ENCODE measurements at regions not wholly inside any gene's neighbourhood (a gene's known extent, or its start where the extent isn't known, plus 50 kb on each side); places are given as distances from the start of the nearest gene placed in this dataset.
"Not testable (repeated sequence)": the region's sequence is repeated elsewhere in the genome, so short reads cannot be mapped to it uniquely, and the experiment has no call there.

GRCh38 chr3:31102196-31102879 lies 207.9 kb upstream of the GADL1 start:
- DNase-seq, result no peak

DNA sequence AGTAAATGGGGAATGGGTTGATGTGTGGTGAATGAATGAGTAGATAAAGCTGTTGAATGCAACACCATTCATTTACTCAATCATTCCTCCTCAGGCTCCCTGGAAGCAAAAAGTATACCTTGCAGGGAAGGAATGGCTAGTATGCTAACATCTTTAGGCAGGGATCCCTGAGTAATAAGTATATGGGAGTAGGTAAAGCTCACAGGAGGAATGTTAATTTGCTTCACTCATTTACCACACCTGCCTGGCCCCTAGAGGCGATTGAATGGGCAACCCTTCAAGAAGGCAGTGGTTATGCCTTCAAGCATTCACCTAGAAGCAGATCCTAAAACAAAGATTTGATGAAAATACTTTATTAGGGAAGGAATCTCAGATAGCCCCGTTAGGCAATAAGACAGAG lies 208.7 kb upstream of the GADL1 start:
- DNase-seq, result no peak

DNA sequence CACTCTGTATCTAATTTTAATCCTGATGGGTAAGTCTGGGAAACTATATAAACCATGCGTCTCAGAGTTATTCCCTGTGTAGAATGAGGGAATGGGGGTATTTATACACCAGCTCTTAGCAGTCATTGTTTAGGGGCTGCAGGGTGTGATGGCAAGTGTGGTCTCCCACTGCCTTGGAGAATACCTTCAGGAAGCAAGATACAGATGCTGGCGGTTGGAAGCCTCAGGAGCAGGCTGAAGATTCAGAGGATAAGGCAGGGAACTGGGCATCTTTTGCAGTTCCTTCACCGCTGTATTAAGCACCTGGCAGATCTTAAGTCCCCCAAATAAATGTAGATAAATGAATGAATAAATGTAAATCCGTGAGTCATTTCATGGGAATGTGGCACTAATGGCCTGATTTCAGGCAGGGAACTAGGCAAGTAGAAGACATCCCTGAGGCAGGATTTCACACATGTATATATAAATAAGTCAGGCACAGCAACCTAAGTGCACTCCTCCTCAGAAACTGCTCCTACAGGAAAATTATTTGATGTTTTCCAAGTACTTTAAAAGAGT lies 209.2 kb upstream of the GADL1 start:
- no peak for DNase-seq

DNA sequence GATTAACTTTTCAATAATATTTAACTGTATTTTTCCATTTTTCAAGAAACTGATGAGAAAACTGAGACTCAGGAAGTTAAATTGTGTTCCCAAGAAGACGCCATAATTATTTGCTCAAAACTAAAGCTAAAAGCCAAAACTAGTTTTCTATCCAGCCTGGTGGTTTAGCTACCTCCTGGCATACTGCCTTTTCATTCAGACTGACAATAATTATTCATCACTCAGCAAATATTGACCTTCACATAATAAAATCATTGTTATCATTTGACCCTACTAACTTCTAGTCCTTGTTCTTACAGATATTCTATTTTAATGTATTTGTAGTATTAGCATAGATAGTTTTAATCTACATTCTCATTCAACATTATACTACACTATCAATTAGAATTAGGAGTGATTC lies 210.6 kb upstream of the GADL1 start:
- DNase-seq, result no peak

GRCh38 chr3:31105438-31106077 lies 211.1 kb upstream of the GADL1 start:
- DNase-seq, result no peak

GRCh38 chr3:31106204-31106603 lies 211.7 kb upstream of the GADL1 start:
- DNase-seq, result no peak

DNA sequence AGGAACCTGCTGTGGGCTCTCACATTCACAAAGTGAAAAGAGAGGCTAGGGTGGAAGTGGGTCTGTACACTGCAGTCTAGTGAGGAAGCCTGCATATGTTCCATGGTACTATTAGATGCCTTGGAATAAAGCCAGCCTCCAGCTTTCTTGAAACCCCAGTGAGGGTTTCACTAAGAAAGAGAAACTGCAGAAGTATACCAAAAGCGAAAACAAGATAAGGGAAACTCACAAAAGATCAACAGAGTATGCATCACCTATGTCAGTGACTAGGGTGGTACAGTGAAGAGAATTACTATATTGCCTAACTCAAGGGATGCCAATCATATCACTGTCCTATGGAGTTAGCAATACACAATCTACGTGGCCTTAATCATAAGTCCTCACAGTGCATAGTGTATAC lies 212.5 kb upstream of the GADL1 start:
- no peak for DNase-seq

DNA sequence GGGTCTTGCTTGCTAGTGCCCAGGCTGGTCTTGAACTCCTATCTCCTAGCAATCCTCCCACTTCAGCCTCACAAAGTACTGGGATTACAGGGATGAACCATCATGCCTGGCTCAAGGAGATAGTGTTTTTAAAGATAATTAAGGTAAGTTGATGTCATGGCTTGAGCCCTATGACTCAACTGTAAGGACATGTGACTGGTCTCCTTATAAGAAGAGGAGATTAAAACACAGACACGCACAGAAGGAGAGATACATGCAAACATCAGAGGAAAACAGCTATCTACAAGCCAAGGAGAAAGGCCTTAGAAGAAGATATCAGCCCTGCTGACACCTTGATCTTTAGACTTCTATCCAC lies 220.4 kb upstream of the GADL1 start:
- DNase-seq, result no peak

DNA sequence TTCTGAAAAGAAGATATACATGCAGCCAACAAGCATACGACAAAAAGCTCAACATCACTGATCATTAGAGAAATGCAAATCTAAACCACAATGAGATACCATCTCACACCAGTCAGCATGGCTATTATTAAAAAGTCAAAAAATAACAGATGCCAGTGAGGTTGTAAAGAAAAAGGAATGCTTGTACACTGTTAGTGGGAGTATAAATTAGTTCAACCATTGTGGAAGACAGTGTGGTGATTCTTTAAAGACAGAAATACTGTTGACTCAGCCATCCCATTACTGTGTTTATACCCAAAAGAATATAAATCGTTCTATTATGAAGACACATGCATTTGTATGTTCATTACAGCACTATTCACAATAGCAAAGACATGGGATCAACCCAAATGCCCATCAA lies 221.1 kb upstream of the GADL1 start:
- not testable (repeated sequence) for DNase-seq

DNA sequence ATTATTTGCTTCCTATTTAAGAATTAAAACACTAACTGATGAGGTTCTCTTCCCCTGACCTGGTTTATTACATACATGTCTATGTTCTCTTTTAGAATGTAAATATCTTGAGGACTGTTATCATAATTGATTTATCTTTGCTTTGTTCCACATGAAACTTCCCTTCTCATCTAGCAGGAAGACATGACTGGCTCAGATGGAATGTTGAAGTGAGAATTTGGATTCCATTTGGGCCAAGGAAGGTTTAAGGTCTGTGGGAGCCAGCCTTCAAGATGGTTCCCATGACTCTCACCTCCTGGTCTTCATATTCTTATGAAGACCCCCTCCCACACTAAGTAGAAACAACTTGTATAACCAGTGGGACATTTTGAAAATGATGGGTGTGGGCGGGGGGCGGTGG lies 222.2 kb upstream of the GADL1 start:
- DNase-seq, result no peak

- no peak for DNase-seq
These were observed 223.4 kb upstream of the GADL1 start for GRCh38 chr3:31117854-31118253.

- DNase-seq, result no peak
These were observed 229.9 kb upstream of the GADL1 start for GRCh38 chr3:31124373-31124772.

DNA sequence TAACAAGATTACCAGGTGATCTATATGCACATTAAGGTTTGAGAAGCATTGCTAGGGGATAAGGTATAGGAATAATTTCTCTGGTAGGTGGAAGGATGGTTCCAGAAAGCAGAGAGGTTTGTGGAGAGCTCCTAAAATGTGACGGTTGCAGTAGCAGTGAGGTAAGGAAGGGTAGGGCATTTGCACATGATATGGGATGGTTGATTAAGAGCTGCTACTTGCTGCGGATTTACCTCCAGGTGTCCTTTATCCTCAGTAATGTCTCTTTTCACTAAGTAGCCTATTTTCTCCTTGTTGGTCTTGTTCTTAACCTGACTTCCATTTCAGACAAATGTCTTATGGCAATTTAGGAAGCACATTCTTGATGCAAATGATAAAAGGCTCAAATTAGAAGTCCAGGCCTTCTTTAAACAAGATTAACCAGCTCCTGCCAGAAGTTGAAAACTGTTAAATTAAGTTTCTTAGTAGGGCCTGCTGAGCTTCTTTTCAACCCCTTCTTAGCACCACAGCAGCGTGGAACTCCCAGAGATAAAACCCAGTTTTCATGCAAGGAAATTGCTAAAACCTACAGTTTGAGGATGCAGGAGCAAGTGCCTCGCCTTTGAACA lies 231.1 kb upstream of the GADL1 start:
- no peak for DNase-seq

GRCh38 chr3:31129241-31129640 lies 234.8 kb upstream of the GADL1 start:
- no peak for DNase-seq

- DNase-seq, result no peak
These were observed 237.8 kb upstream of the GADL1 start for GRCh38 chr3:31132132-31132769.

GRCh38 chr3:31133541-31133940 lies 239.1 kb upstream of the GADL1 start:
- DNase-seq, result no peak

DNA sequence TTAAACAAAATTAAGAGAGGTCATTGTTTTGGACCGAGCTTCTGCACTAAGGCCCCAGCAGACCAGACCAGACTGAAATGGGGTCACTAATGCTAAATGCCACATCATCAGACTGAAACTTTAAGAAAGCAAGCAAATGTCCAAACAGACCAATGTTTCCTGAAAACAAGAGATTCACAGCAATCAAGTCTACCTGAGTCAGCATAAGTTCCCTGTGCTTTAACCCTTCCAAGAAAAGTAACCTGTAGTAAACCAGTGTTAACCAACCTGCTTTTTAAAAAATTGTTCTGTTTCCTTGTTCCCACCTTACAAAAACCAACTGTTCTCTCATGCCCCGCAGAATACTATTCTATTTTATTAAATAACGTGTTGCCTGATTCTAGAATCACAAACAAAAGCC lies 241.1 kb upstream of the GADL1 start:
- DNase-seq, result no peak

DNA sequence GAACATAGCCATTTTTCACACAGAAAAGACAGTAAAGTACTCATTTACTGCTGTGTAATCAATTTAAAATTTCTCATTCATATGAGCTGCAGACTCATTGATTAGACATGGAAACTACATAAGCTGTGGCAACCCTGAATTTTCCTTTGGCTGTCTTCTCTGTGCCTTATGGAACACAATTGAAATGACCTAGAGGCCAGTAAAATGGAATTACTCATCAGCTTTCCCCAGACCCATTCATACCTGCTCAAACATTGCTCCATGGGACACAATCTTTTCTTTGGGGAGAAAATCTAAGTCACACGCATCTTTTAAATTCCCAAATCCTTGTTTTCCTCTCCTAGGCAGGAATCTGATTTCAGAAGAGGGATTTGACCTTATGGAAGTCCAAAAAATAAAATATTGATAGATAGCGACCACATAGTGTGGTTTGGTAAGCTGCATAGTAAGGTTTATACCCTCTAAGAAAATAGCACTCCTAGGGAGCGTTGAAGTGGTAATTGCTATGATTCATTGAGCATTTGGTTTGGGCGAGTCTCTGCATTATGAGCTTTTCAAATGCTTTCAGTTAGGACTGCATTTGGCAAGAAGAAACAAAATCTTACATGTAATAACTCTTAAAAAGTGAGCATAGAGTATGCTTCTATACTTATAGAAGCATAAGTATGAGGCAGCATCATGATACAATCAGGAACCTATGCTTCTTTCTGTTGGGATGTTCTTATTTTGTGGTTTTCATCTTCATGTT lies 243.4 kb upstream of the GADL1 start:
- DNase-seq, result no peak

DNA sequence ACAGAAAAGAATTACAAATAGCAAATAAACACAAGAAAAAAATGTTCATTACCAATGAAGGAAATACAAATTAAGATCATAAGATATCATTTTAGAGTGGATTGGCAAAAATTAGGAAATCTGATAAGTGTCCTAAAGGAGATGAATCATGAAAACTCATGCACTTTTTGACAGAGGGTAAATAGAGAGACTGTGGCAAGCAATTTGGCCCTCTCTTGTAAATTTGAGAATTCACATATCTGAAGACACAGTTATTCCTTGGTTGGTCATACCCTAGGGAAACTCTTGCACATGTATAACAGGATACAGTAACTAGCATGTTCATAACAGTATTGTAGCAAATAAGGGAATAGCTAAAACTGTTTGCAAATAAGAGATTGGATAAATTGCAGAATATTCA lies 246.0 kb upstream of the GADL1 start:
- DNase-seq, result no peak

- no peak for DNase-seq
These were observed 247.7 kb upstream of the GADL1 start for GRCh38 chr3:31142139-31142538.

- DNase-seq, result no peak
These were observed 248.1 kb upstream of the GADL1 start for GRCh38 chr3:31142543-31142942.

DNA sequence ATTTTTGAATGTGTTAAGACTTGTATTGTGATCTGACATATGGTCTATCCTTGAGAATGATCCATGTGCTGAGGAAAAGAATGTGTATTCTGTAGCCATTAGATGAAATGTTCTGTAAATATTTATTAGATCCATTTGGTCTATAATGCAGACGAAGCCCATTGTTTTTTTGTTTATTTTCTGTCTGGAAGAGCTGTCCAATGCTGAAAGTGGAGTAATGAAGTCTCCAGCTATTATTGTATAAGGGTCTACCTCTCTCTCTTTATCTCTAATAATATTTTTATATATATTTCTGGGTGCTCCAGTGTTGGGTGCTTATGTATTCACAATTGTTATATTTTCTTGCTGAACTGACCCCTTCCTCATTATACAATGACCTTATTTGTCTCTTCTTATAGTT lies 250.6 kb upstream of the GADL1 start:
- no peak for DNase-seq

DNA sequence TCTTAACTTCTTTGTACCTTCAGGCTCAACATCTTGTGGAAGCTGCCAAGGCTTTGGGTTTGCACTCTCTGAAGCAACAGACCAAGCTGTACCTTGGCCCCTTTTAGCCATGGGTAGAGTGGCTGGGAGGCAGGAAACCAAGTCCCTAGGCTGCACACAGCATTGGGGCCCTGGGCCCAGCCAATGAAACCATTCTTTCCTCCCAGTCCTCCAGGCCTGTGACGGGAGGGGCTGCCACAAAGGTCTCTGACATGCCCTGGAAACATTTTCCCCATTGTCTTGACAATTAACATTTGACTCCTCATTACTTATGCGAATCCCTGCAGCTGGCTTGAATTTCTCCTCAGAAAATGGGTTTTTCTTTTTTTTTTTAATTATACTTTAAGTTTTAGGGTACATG lies 253.1 kb upstream of the GADL1 start:
- DNase-seq, result no peak
